Loucy (cell line): ENCODE measurements at regions not wholly inside any gene's neighbourhood (a gene's known extent, or its start where the extent isn't known, plus 50 kb on each side); places are given as distances from the start of the nearest gene placed in this dataset.

Experiments used
- EZH2phosphoT487 ChIP-seq: fragments of 200-600 bp; IDR thresholded peaks from 2 replicates; pipeline ENCODE4 v1.6.1; 2018; ENCODE audit warnings: antibody characterized with exemption, mild to moderate bottlenecking, moderate library complexity, borderline replicate concordance
- TF ChIP-seq, protein P1 (sequence below): fragments of 200-600 bp; sonication (generic); conservative IDR thresholded peaks from 2 replicates; pipeline ENCODE4 v1.5.1; 2014; ENCODE audit warnings: mild to moderate bottlenecking, antibody characterized with exemption, low read length

DNA sequence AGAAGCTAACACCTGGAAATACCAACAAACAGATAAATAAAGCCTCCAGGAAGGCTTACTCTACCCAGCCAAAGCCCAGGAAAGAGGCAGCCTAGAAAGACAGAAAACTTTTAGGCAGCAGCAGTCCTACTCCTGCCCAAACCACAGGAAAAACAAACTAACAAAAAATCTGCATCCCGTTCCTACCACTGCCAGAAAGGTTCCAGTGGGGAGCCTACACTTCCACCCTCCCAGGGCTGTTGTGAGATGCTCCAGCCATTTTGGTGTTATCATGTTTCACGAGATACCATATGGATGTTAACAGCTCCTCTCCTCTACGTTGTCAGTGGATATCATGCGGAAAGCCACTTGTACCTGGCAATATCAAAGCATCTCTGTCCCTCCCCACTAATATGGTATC lies 135.9 kb upstream of the ADRA1D start:
- TF ChIP-seq, protein P1, sequence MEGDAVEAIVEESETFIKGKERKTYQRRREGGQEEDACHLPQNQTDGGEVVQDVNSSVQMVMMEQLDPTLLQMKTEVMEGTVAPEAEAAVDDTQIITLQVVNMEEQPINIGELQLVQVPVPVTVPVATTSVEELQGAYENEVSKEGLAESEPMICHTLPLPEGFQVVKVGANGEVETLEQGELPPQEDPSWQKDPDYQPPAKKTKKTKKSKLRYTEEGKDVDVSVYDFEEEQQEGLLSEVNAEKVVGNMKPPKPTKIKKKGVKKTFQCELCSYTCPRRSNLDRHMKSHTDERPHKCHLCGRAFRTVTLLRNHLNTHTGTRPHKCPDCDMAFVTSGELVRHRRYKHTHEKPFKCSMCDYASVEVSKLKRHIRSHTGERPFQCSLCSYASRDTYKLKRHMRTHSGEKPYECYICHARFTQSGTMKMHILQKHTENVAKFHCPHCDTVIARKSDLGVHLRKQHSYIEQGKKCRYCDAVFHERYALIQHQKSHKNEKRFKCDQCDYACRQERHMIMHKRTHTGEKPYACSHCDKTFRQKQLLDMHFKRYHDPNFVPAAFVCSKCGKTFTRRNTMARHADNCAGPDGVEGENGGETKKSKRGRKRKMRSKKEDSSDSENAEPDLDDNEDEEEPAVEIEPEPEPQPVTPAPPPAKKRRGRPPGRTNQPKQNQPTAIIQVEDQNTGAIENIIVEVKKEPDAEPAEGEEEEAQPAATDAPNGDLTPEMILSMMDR = no peak
- no peak for TF ChIP-seq EZH2phosphoT487
